ENCODE measurements at regions not wholly inside any gene's neighbourhood (a gene's known extent, or its start where the extent isn't known, plus 50 kb on each side); places are given as distances from the start of the nearest gene placed in this dataset.

GRCh38 chr2:21642647-21643046 is 518.9 kb downstream of the TDRD15 start:
- no peak for DNase-seq

GRCh38 chr2:21643180-21643579 is 519.4 kb downstream of the TDRD15 start:
- DNase-seq = no peak

- DNase-seq = no peak
These were observed 520.5 kb downstream of the TDRD15 start for GRCh38 chr2:21644266-21644665.

GRCh38 chr2:21646345-21646744 is 522.6 kb downstream of the TDRD15 start:
- DNase-seq = no peak

- no peak for DNase-seq
These were observed 526.8 kb downstream of the TDRD15 start for GRCh38 chr2:21650569-21650968.

GRCh38 chr2:21655136-21655535 is 531.4 kb downstream of the TDRD15 start:
- no peak for DNase-seq

GRCh38 chr2:21656330-21657075 is 532.7 kb downstream of the TDRD15 start:
- no peak for DNase-seq

- no peak for DNase-seq
These were observed 533.7 kb downstream of the TDRD15 start for GRCh38 chr2:21657445-21657844.

GRCh38 chr2:21658269-21658668 is 534.5 kb downstream of the TDRD15 start:
- no peak for DNase-seq

- no peak for DNase-seq
These were observed 535.2 kb downstream of the TDRD15 start for GRCh38 chr2:21658907-21659477.

GRCh38 chr2:21664083-21664482 is 540.3 kb downstream of the TDRD15 start:
- DNase-seq = no peak

GRCh38 chr2:21667638-21668037 is 543.9 kb downstream of the TDRD15 start:
- DNase-seq = no peak

GRCh38 chr2:21668078-21668710 is 544.4 kb downstream of the TDRD15 start:
- no peak for DNase-seq

GRCh38 chr2:21676041-21676440 is 552.3 kb downstream of the TDRD15 start:
- no peak for DNase-seq

- no peak for DNase-seq
These were observed 552.9 kb downstream of the TDRD15 start for GRCh38 chr2:21676676-21677075.

GRCh38 chr2:21683838-21684237 is 560.1 kb downstream of the TDRD15 start:
- DNase-seq = no peak

- DNase-seq = no peak
These were observed 563.8 kb downstream of the TDRD15 start for GRCh38 chr2:21687589-21687988.

- no peak for DNase-seq
These were observed 566.2 kb downstream of the TDRD15 start for GRCh38 chr2:21690005-21690404.

GRCh38 chr2:21693081-21693480 is 569.3 kb downstream of the TDRD15 start:
- no peak for DNase-seq

- DNase-seq = no peak
These were observed 570.5 kb downstream of the TDRD15 start for GRCh38 chr2:21694079-21694878.

- DNase-seq = no peak
These were observed 573.1 kb downstream of the TDRD15 start for GRCh38 chr2:21696900-21697299.

GRCh38 chr2:21700644-21701043 is 576.9 kb downstream of the TDRD15 start:
- no peak for DNase-seq

- no peak for DNase-seq
These were observed 586.3 kb downstream of the TDRD15 start for GRCh38 chr2:21710031-21710430.

Measured in suppressor macrophage (primary cell).